ENCODE measurements at regions not wholly inside any gene's neighbourhood (a gene's known extent, or its start where the extent isn't known, plus 50 kb on each side); places are given as distances from the start of the nearest gene placed in this dataset.

DNA sequence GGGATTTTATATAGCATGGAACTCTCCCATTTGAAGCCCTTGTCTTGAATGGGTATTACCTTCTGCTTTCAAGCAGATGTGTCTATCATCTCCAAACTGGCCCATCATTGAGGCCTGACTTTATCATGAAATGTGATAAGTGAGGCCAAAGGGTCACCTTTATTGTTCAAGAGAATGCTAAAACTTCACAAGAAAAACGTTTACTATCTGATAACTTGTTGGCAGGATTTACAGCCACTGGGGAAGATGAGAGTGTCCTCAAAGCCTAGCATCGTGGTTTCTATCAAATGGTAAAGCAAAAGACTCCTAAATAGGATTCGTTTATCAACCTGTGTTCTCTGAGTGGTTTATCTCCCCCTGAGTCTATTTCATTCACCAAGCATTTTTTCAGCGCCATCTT lies 62.0 kb upstream of the CLMN start:
- TF ChIP-seq CTCF (IDR thresholded peaks at IDR 0.05; ENCODE audit: insufficient read depth, low read length, poor library complexity, severe bottlenecking): no peak
- no peak for TF ChIP-seq EZH2phosphoT487 (conservative IDR thresholded peaks at IDR 0.05; ENCODE audit: low read length)
